Subcutaneous abdominal adipose tissue (tissue), 5 donors: ENCODE measurements at regions not wholly inside any gene's neighbourhood (a gene's known extent, or its start where the extent isn't known, plus 50 kb on each side); places are given as distances from the start of the nearest gene placed in this dataset.

ENCODE experiments used
- H3K27ac ChIP-seq: one replicate; pipeline ENCODE4 v1.7.0; 2013; ENCODE audit warnings: low read depth, mild to moderate bottlenecking, inconsistent platforms, low read length, moderate library complexity
- H3K27me3 ChIP-seq, 5 donors: one replicate each; pipeline ENCODE4 v1.7.0; 2013; ENCODE audit warnings: low read length in 5 of 5, inconsistent platforms in 1 of 5; ENCODE audit not compliant: control insufficient read depth in 5 of 5, insufficient read depth in 4 of 5
- H3K36me3 ChIP-seq, 5 donors: one replicate each; pipeline ENCODE4 v1.7.0; 2013; ENCODE audit warnings: low read length in 5 of 5; ENCODE audit not compliant: control insufficient read depth in 5 of 5, insufficient read depth in 5 of 5
- H3K4me1 ChIP-seq, 5 donors: one replicate each; pipeline ENCODE4 v1.7.0; 2013; ENCODE audit warnings: low read length in 5 of 5, mild to moderate bottlenecking in 3 of 5, moderate library complexity in 1 of 5; ENCODE audit not compliant: control insufficient read depth in 5 of 5, insufficient read depth in 5 of 5
- H3K4me3 ChIP-seq, 5 donors: one replicate each; pipeline ENCODE4 v1.7.0; 2013; ENCODE audit warnings: low read length in 5 of 5, low read depth in 1 of 5
- H3K9ac ChIP-seq, 5 donors: one replicate each; pipeline ENCODE4 v1.7.0; 2013; ENCODE audit warnings: low read length in 5 of 5, mild to moderate bottlenecking in 4 of 5, moderate library complexity in 3 of 5
- H3K9me3 ChIP-seq, 5 donors: one replicate each; pipeline ENCODE4 v1.7.0; 2013; ENCODE audit warnings: low read length in 5 of 5; ENCODE audit not compliant: control insufficient read depth in 5 of 5
- donor health status: healthy.
- donor health status: healthy.
- donor health status: healthy.
- donor health status: healthy.
- donor health status: healthy.

- Histone ChIP-seq H3K27me3 (no peaks in the 10 kb centered on the region), H3K27ac (no peak overlapping the region), H3K9ac (no peak overlapping the region), H3K4me1 (peaks cover 13 to 90% (median 73%) of the 10 kb centered on the region in 5 donors), H3K9me3 (no peaks in the 10 kb centered on the region), H3K36me3 (no peaks in the 10 kb centered on the region), H3K4me3 (no peak overlapping the region)
Measured at GRCh38 chr6:11430036-11430435, 107.5 kb upstream of the TMEM170B start.

GRCh38 chr6:11429577-11429976, 108.0 kb upstream of the TMEM170B start:
- Histone ChIP-seq H3K27ac (peak overlapping the region; percentile 83), H3K9me3 (no peaks in the 10 kb centered on the region), H3K36me3 (no peaks in the 10 kb centered on the region), H3K4me1 (peaks cover 13 to 88% (median 71%) of the 10 kb centered on the region in 5 donors), H3K9ac (no peak overlapping the region), H3K27me3 (no peaks in the 10 kb centered on the region), H3K4me3 (no peak overlapping the region)

GRCh38 chr6:11428895-11429294, 108.7 kb upstream of the TMEM170B start:
- H3K4me3 ChIP-seq: peak overlapping the region in 1 of 5 donors; percentile 3
- H3K4me1 ChIP-seq: peaks cover 13 to 86% (median 70%) of the 10 kb centered on the region in 5 donors
- no peaks in the 10 kb centered on the region for H3K9me3 ChIP-seq
- peak overlapping the region; percentile 83 for H3K27ac ChIP-seq
- H3K9ac ChIP-seq: no peak overlapping the region
- H3K27me3 ChIP-seq: no peaks in the 10 kb centered on the region
- H3K36me3 ChIP-seq: no peaks in the 10 kb centered on the region

- Histone ChIP-seq H3K4me3 (no peak overlapping the region), H3K27ac (peak overlapping the region; percentile 83), H3K36me3 (no peaks in the 10 kb centered on the region), H3K9ac (no peak overlapping the region), H3K4me1 (peaks cover 13 to 83% (median 69%) of the 10 kb centered on the region in 5 donors), H3K27me3 (no peaks in the 10 kb centered on the region), H3K9me3 (no peaks in the 10 kb centered on the region)
Measured at GRCh38 chr6:11428371-11428770, 109.2 kb upstream of the TMEM170B start.

- Histone ChIP-seq H3K4me1 (peaks cover 13 to 79% (median 71%) of the 10 kb centered on the region in 5 donors), H3K36me3 (no peaks in the 10 kb centered on the region), H3K27ac (peak overlapping the region; percentile 83), H3K9ac (no peak overlapping the region), H3K4me3 (no peak overlapping the region), H3K27me3 (no peaks in the 10 kb centered on the region), H3K9me3 (no peaks in the 10 kb centered on the region)
Measured at GRCh38 chr6:11427723-11428245, 109.8 kb upstream of the TMEM170B start.

GRCh38 chr6:11427091-11427722, 110.3 kb upstream of the TMEM170B start:
- Histone ChIP-seq H3K27ac (peak overlapping the region; percentile 83), H3K9ac (no peak overlapping the region), H3K27me3 (no peaks in the 10 kb centered on the region), H3K9me3 (no peaks in the 10 kb centered on the region), H3K4me3 (peak overlapping the region in 1 of 5 donors; percentile 16), H3K36me3 (no peaks in the 10 kb centered on the region), H3K4me1 (peaks cover 13 to 76% (median 65%) of the 10 kb centered on the region in 5 donors)

- H3K9ac ChIP-seq: no peak overlapping the region
- H3K36me3 ChIP-seq: no peaks in the 10 kb centered on the region
- peaks cover 13 to 69% (median 61%) of the 10 kb centered on the region in 5 donors for H3K4me1 ChIP-seq
- H3K27ac ChIP-seq: peak overlapping the region; percentile 83
- H3K4me3 ChIP-seq: no peak overlapping the region
- no peaks in the 10 kb centered on the region for H3K27me3 ChIP-seq
- no peaks in the 10 kb centered on the region for H3K9me3 ChIP-seq
Measured at GRCh38 chr6:11426571-11426970, 111.0 kb upstream of the TMEM170B start.

- no peak overlapping the region for H3K9ac ChIP-seq
- no peaks in the 10 kb centered on the region for H3K27me3 ChIP-seq
- no peaks in the 10 kb centered on the region for H3K9me3 ChIP-seq
- H3K36me3 ChIP-seq: no peaks in the 10 kb centered on the region
- no peak overlapping the region for H3K4me3 ChIP-seq
- peak overlapping the region; percentile 83 for H3K27ac ChIP-seq
- H3K4me1 ChIP-seq: peaks cover 13 to 64% (median 60%) of the 10 kb centered on the region in 5 donors
Measured at GRCh38 chr6:11425876-11426275, 111.7 kb upstream of the TMEM170B start.

- peaks cover 13 to 62% (median 58%) of the 10 kb centered on the region in 5 donors for H3K4me1 ChIP-seq
- no peak overlapping the region for H3K9ac ChIP-seq
- H3K27ac ChIP-seq: no peak overlapping the region
- no peaks in the 10 kb centered on the region for H3K36me3 ChIP-seq
- H3K4me3 ChIP-seq: no peak overlapping the region
- no peaks in the 10 kb centered on the region for H3K27me3 ChIP-seq
- peaks cover 0 to under 1% (median 0%) of the 10 kb centered on the region in 5 donors for H3K9me3 ChIP-seq
Measured at GRCh38 chr6:11425431-11425871, 112.1 kb upstream of the TMEM170B start.

GRCh38 chr6:11424395-11425034, 113.0 kb upstream of the TMEM170B start:
- H3K27ac ChIP-seq: peak overlapping the region; percentile 19
- H3K9me3 ChIP-seq: peaks cover 0 to 5% (median 0%) of the 10 kb centered on the region in 5 donors
- H3K4me1 ChIP-seq: peaks cover 13 to 59% (median 50%) of the 10 kb centered on the region in 5 donors
- no peaks in the 10 kb centered on the region for H3K36me3 ChIP-seq
- no peak overlapping the region for H3K4me3 ChIP-seq
- H3K9ac ChIP-seq: no peak overlapping the region
- no peaks in the 10 kb centered on the region for H3K27me3 ChIP-seq
